BJ (cell line): ENCODE measurements at regions not wholly inside any gene's neighbourhood (a gene's known extent, or its start where the extent isn't known, plus 50 kb on each side); places are given as distances from the start of the nearest gene placed in this dataset.
"Not testable (repeated sequence)": the region's sequence is repeated elsewhere in the genome, so short reads cannot be mapped to it uniquely, and the experiment has no call there.

Experiments
- CTCF ChIA-PET: fragments of 350-600 bp; formaldehyde crosslinking; extraction: SDS; loops from one replicate; lab custom pipeline; 2021; ENCODE audit warnings: antibody characterized with exemption, inconsistent platforms; lab: Yijun Ruan, JAX
- POLR2A ChIA-PET: fragments of 300-600 bp; sonication (Branson Sonifier 250); formaldehyde crosslinking; extraction: SDS; loops from one replicate; lab custom pipeline; 2021; ENCODE audit warnings: antibody characterized with exemption; lab: Charles Lee
- DNase-seq: peaks from one replicate; pipeline ENCODE4 v3.0.0-alpha.2; 2011; ENCODE audit warnings: low read depth
- H3K27me3 ChIP-seq: 2 replicates; pipeline ENCODE4 v1.6.0; 2011; ENCODE audit warnings: low read length; ENCODE audit not compliant: control insufficient read depth, insufficient read depth
- H3K36me3 ChIP-seq: 2 replicates; pipeline ENCODE4 v1.5.1; 2011; ENCODE audit warnings: low read length; ENCODE audit not compliant: control insufficient read depth, insufficient read depth
- H3K4me3 ChIP-seq: 2 replicates; pipeline ENCODE4 v1.5.1; 2011; ENCODE audit warnings: low read depth, mild to moderate bottlenecking, control low read depth, low read length
- CTCF ChIP-seq: IDR thresholded peaks from 2 replicates; pipeline ENCODE4 v1.5.1; 2011; ENCODE audit warnings: low read depth, mild to moderate bottlenecking, control low read depth, inconsistent platforms, low read length, moderate library complexity; ENCODE audit not compliant: insufficient read depth

- TF ChIP-seq CTCF: no peak
- DNase-seq: no peak
- no peaks in the 10 kb centered on the region for H3K27me3 ChIP-seq
- ChIA-PET CTCF (no interaction called here), POLR2A (no interaction called here)
- H3K4me3 ChIP-seq: no peak overlapping the region
- H3K36me3 ChIP-seq: no peaks in the 10 kb centered on the region
These were observed 225.5 kb upstream of the CDH8 start for GRCh38 chr16:62261760-62262159.

GRCh38 chr16:62258931-62259435 lies 222.7 kb upstream of the CDH8 start:
- POLR2A ChIA-PET, H3K4me3 ChIP-seq, DNase-seq, H3K36me3 ChIP-seq, CTCF ChIA-PET, H3K27me3 ChIP-seq: not testable (repeated sequence)

- Histone ChIP-seq H3K36me3 (no peaks in the 10 kb centered on the region), H3K27me3 (no peaks in the 10 kb centered on the region), H3K4me3 (no peak overlapping the region)
- CTCF ChIA-PET: interaction anchor here (2.2 kb wide), 1 partner anchor 10 kb away, joined by 4 read pairs; no protein-coding TSS in a partner anchor
- peak; percentile 21; the same call in 1 of the 2 replicates for TF ChIP-seq CTCF
- POLR2A ChIA-PET: no interaction called here
- DNase-seq: no peak
These were observed 220.2 kb upstream of the CDH8 start for GRCh38 chr16:62256406-62256805.

GRCh38 chr16:62254847-62255246 lies 218.6 kb upstream of the CDH8 start:
- POLR2A ChIA-PET: no interaction called here
- Histone ChIP-seq H3K4me3 (no peak overlapping the region), H3K27me3 (no peaks in the 10 kb centered on the region), H3K36me3 (no peaks in the 10 kb centered on the region)
- no peak for TF ChIP-seq CTCF
- CTCF ChIA-PET: no interaction called here
- no peak for DNase-seq

- Histone ChIP-seq H3K36me3 (no peaks in the 10 kb centered on the region), H3K4me3 (no peak overlapping the region), H3K27me3 (no peaks in the 10 kb centered on the region)
- CTCF ChIA-PET: no interaction called here
- TF ChIP-seq CTCF: no peak
- POLR2A ChIA-PET: no interaction called here
- DNase-seq: no peak
These were observed 218.1 kb upstream of the CDH8 start for GRCh38 chr16:62254372-62254771.

- TF ChIP-seq CTCF: no peak
- H3K27me3 ChIP-seq: no peaks in the 10 kb centered on the region
- ChIA-PET CTCF (interaction anchor here (0.7 kb wide), 1 partner anchor 312 kb away, joined by 3 read pairs; no protein-coding TSS in a partner anchor), POLR2A (no interaction called here)
- no peaks in the 10 kb centered on the region for H3K36me3 ChIP-seq
- H3K4me3 ChIP-seq: no peak overlapping the region
- no peak for DNase-seq
These were observed 217.7 kb upstream of the CDH8 start for GRCh38 chr16:62253966-62254365.
